Transverse colon (tissue), 4 donors: ENCODE measurements at regions not wholly inside any gene's neighbourhood (a gene's known extent, or its start where the extent isn't known, plus 50 kb on each side); places are given as distances from the start of the nearest gene placed in this dataset.

Experiments used
- DNase-seq: peaks from one replicate; pipeline ENCODE4 v3.0.0-alpha.2; 2019
- H3K27ac ChIP-seq, 4 donors: fragments of 200-600 bp; sonication (generic); 2 replicates each; pipeline ENCODE4 v1.5.1; 2016 to 2018; ENCODE audit warnings: inconsistent platforms in 4 of 4
- H3K27me3 ChIP-seq: fragments of 200-600 bp; sonication (generic); 2 replicates; pipeline ENCODE4 v1.5.1; 2017; ENCODE audit warnings: inconsistent platforms
- H3K36me3 ChIP-seq, 4 donors: fragments of 200-600 bp; sonication (generic); 2 replicates each; pipeline ENCODE4 v1.5.1; 2017 to 2019; ENCODE audit warnings: inconsistent platforms in 4 of 4
- H3K4me1 ChIP-seq, 4 donors: fragments of 200-600 bp; sonication (generic); 2 replicates each; pipeline ENCODE4 v1.5.1; 2017 to 2020; ENCODE audit warnings: inconsistent platforms in 4 of 4
- H3K4me3 ChIP-seq, 4 donors: fragments of 200-600 bp; sonication (generic); 1 replicate in 1 of 4; 2 replicates in 3 of 4; pipeline versions ENCODE4 v1.5.1 to v1.6.1; 2017 to 2019; ENCODE audit warnings: inconsistent platforms in 4 of 4
- H3K9me3 ChIP-seq, 2 donors: fragments of 200-600 bp; sonication (generic); 2 replicates each; pipeline ENCODE4 v1.5.1; 2017 to 2019; ENCODE audit warnings: inconsistent platforms in 2 of 2
- CTCF ChIP-seq, 5 experiments: fragments of 200-600 bp in 3 of 5; fragments of 450-650 bp in 2 of 5; sonication (generic) in 3 of 5; IDR thresholded peaks; 1 replicate in 2 of 5; 2 replicates in 3 of 5; pipeline ENCODE4 v1.5.1; 2016 to 2017; ENCODE audit warnings: antibody characterized with exemption in 5 of 5, inconsistent platforms in 3 of 5, mild to moderate bottlenecking in 2 of 5, moderate library complexity in 1 of 5
- EP300 ChIP-seq: sonication (generic); formaldehyde crosslinking; IDR thresholded peaks from one replicate; pipeline ENCODE4 v1.6.1; 2017; ENCODE audit warnings: antibody characterized with exemption, low read depth
- POLR2A ChIP-seq: fragments of 450-650 bp; IDR thresholded peaks from one replicate; pipeline ENCODE4 v1.6.1; 2016; ENCODE audit warnings: antibody characterized with exemption, mild to moderate bottlenecking, moderate library complexity
- POLR2AphosphoS5 ChIP-seq, 3 donors: sonication (generic); formaldehyde crosslinking; IDR thresholded peaks; one replicate each; pipeline ENCODE4 v1.6.1; 2016; ENCODE audit warnings: antibody characterized with exemption in 3 of 3
- WGBS, 2 donors: methylation state at CpG; one replicate each; pipeline ENCODE4 v1.1.5; 2018; ENCODE audit warnings: low coverage in 1 of 2; 5-methylcytosine and 5-hydroxymethylcytosine counted together
- in situ Hi-C, 4 donors: fragments of 200-750 bp; cut with MboI; loops; one replicate each; pipeline versions ENCODE4 v1.15.0 to v1.15.1; 2017; ENCODE audit warnings: low sequenced_read_pairs in 3 of 4, low pct_ligation_motif_present in 1 of 4, low pct_unique_long_range_greater_than_20kb in 1 of 4
- intact Hi-C: fragments of 100-400 bp; cut with DNase I; formaldehyde crosslinking; loops from one replicate; pipeline ENCODE4 v1.15.1; 2023; ENCODE audit warnings: low total_unique reads

DNA sequence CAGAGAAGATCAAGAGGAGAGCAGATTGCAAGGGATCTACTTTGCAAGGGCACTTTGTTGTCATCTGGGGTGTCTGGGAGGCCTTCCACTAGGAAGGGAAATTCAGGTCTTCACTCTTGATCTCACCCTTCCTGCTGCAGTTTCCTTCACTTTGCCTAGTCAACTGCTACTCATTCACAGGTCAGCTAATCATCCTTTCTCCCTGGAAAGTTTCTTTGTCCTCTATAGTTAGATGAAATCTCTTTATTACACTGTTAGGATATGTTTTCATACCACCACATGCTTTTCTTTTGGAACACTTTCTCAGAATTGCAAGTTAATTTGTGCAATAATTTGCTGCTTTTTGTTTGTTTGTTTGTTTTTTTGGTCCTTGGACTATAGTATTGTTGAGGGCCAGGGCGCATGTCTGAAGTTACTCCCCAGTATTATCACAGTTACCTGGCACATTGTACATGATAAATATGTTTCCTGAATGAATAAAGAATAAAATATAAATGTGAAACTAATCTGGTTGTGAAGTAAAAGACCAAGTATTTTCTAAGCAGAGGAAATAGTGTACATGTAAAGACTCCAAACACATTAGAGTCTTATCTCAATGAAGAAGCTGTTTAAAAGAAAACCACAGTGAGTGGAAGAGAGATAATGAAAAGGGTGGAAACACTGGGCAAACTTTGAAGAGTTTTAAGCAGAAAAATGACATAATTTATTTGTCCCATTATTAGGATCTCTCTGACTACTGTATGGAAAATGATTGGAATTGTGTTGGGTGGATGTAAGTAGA, 139.9 kb upstream of the DGKB start:
- intact Hi-C loops: no loop called here
- Histone ChIP-seq H3K27me3 (no peaks in the 10 kb centered on the region), H3K4me3 (no peak overlapping the region), H3K9me3 (no peaks in the 10 kb centered on the region), H3K27ac (no peak overlapping the region), H3K4me1 (no peaks in the 10 kb centered on the region), H3K36me3 (no peaks in the 10 kb centered on the region)
- TF ChIP-seq CTCF (IDR thresholded peaks at IDR 0.05) (no peak), POLR2A (no peak)
- 67 to 100% methylated on average over 1 of the region's 1 CpG for WGBS, 2 donors
- DNase-seq: no peak
- in situ Hi-C loops: no loop called here

DNA sequence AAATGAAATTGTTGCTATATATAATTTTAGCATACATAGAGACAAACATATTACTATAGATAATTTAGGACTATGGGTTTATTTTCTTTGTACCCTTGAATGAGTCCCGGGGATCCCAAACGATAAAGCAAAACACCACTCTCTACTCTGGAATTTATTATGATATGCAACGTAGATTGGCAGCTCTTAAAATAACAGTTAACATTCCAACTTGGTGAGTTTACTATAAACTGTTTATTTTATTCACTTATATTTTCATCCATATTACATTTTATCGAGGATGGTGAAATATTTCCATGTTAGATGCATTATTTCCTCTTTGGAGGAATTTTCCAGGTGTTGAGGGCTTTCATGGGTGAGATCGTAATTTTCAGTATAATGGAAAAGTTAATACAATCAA, 138.7 kb upstream of the DGKB start:
- H3K36me3 ChIP-seq: no peaks in the 10 kb centered on the region
- WGBS, 2 donors: 55 to 59% methylated on average over 5 of the region's 5 CpGs
- intact Hi-C loops: no loop called here
- no peaks in the 10 kb centered on the region for H3K4me1 ChIP-seq
- no peak for DNase-seq
- no peak overlapping the region for H3K4me3 ChIP-seq
- no peaks in the 10 kb centered on the region for H3K9me3 ChIP-seq
- no peak overlapping the region for H3K27ac ChIP-seq
- in situ Hi-C loops: no loop called here
- no peaks in the 10 kb centered on the region for H3K27me3 ChIP-seq
- TF ChIP-seq EP300 (no peak), CTCF (IDR thresholded peaks at IDR 0.05) (no peak), POLR2A (no peak)

GRCh38 chr7:15035814-15036213, 133.3 kb upstream of the DGKB start:
- intact Hi-C loops: no loop called here
- in situ Hi-C loops: no loop called here
- Histone ChIP-seq H3K9me3 (no peaks in the 10 kb centered on the region), H3K36me3 (no peaks in the 10 kb centered on the region), H3K4me1 (no peaks in the 10 kb centered on the region), H3K27me3 (no peaks in the 10 kb centered on the region), H3K27ac (no peak overlapping the region), H3K4me3 (no peak overlapping the region)
- no peak for DNase-seq
- 79 to 89% methylated on average over 2 of the region's 2 CpGs for WGBS, 2 donors
- TF ChIP-seq POLR2AphosphoS5 (IDR thresholded peaks at IDR 0.05): no peak
- TF ChIP-seq CTCF (IDR thresholded peaks at IDR 0.05): no peak

DNA sequence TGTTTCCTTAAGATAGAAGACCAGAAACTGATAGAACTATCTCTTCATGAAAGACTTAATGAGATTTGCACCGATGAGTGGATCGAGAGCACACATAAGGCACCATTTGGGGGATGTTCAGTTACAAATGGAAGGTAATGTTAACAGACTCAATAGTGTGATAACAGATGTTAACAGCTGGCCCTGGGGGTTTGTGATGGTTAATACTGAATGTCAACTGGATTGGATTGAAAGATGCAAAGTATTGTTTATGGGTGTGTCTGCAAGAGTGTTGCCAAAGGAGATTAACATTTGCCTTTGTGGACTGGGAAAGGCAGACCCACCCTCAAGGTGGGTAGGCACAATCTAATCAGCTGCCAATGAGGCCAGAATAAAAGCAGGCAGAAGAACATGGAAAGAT, 130.5 kb upstream of the DGKB start:
- 40 to 69% methylated on average over 2 of the region's 2 CpGs for WGBS, 2 donors
- Histone ChIP-seq H3K36me3 (no peaks in the 10 kb centered on the region), H3K27ac (no peak overlapping the region), H3K9me3 (no peaks in the 10 kb centered on the region), H3K4me1 (no peaks in the 10 kb centered on the region), H3K4me3 (no peak overlapping the region), H3K27me3 (no peaks in the 10 kb centered on the region)
- intact Hi-C loops: no loop called here
- in situ Hi-C loops: no loop called here
- no peak for TF ChIP-seq POLR2A
- no peak for TF ChIP-seq POLR2AphosphoS5 (IDR thresholded peaks at IDR 0.05)
- TF ChIP-seq CTCF (IDR thresholded peaks at IDR 0.05): no peak
- no peak for TF ChIP-seq EP300
- DNase-seq: no peak
